Astrocyte (in vitro differentiated cells and primary cell): ENCODE measurements at regions not wholly inside any gene's neighbourhood (a gene's known extent, or its start where the extent isn't known, plus 50 kb on each side); places are given as distances from the start of the nearest gene placed in this dataset.

Experiments used
- DNase-seq: peaks from one replicate; pipeline ENCODE4 v3.0.0-alpha.2; 2010; ENCODE audit warnings: low read depth
- FAIRE-seq: peaks from 2 replicates; lab custom pipeline; 2011; peaks lifted over from hg19 to GRCh38; lab: Jason Lieb, UNC
- H2AFZ ChIP-seq: 2 replicates; pipeline ENCODE4 v1.6.0; 2012; ENCODE audit warnings: low read depth, low read length, inconsistent platforms
- H3K27ac ChIP-seq: 2 replicates; pipeline ENCODE4 v1.5.1; 2011; ENCODE audit warnings: low read depth, low read length, inconsistent platforms
- H3K27me3 ChIP-seq: 2 replicates; pipeline ENCODE4 v1.6.0; 2011; ENCODE audit warnings: low read length, inconsistent platforms; ENCODE audit not compliant: insufficient read depth
- H3K36me3 ChIP-seq: 2 replicates; pipeline ENCODE4 v1.5.1; 2011; ENCODE audit warnings: low read length, inconsistent platforms; ENCODE audit not compliant: insufficient read depth
- H3K4me1 ChIP-seq: 2 replicates; pipeline ENCODE4 v1.5.1; 2011; ENCODE audit warnings: low read length, inconsistent platforms; ENCODE audit not compliant: insufficient read depth
- H3K4me2 ChIP-seq: 2 replicates; pipeline ENCODE4 v1.6.0; 2012; ENCODE audit warnings: low read length, inconsistent platforms
- H3K4me3 ChIP-seq: 2 replicates; pipeline ENCODE4 v1.5.1; 2011; ENCODE audit warnings: low read depth, mild to moderate bottlenecking, low read length, inconsistent platforms; ENCODE audit not compliant: insufficient read depth
- H3K79me2 ChIP-seq: 2 replicates; pipeline ENCODE4 v1.6.0; 2012; ENCODE audit warnings: mild to moderate bottlenecking, low read length, inconsistent platforms; ENCODE audit not compliant: insufficient read depth
- H3K9ac ChIP-seq: 2 replicates; pipeline ENCODE4 v1.6.0; 2012; ENCODE audit warnings: mild to moderate bottlenecking, low read length, inconsistent platforms
- H3K9me3 ChIP-seq: 2 replicates; pipeline ENCODE4 v1.5.1; 2012; ENCODE audit warnings: low read depth, mild to moderate bottlenecking, low read length, inconsistent platforms; ENCODE audit not compliant: insufficient read depth
- H4K20me1 ChIP-seq: 2 replicates; pipeline ENCODE4 v1.6.0; 2012; ENCODE audit warnings: low read length, inconsistent platforms; ENCODE audit not compliant: insufficient read depth
- H3K27ac Mint-ChIP-seq: one replicate; pipeline ENCODE4 v1.8.0; 2021; ENCODE audit warnings: mild to moderate bottlenecking, mixed read lengths; ENCODE audit not compliant: unreplicated experiment
- H3K27me3 Mint-ChIP-seq: one replicate; pipeline ENCODE4 v1.8.0; 2021; ENCODE audit warnings: low read depth, mixed read lengths; ENCODE audit not compliant: unreplicated experiment
- H3K36me3 Mint-ChIP-seq: one replicate; pipeline ENCODE4 v1.8.0; 2021; ENCODE audit warnings: low read depth, mixed read lengths; ENCODE audit not compliant: unreplicated experiment
- H3K4me1 Mint-ChIP-seq: one replicate; pipeline ENCODE4 v1.8.0; 2021; ENCODE audit warnings: low read depth, mixed read lengths; ENCODE audit not compliant: unreplicated experiment
- H3K4me3 Mint-ChIP-seq: one replicate; pipeline ENCODE4 v1.8.0; 2021; ENCODE audit warnings: mild to moderate bottlenecking, moderate library complexity, mixed read lengths; ENCODE audit not compliant: unreplicated experiment
- H3K9me3 Mint-ChIP-seq: one replicate; pipeline ENCODE4 v1.8.0; 2021; ENCODE audit warnings: mild to moderate bottlenecking, mixed read lengths; ENCODE audit not compliant: unreplicated experiment
- CTCF ChIP-seq: IDR thresholded peaks from 2 replicates; pipeline ENCODE4 v1.5.1; 2011; ENCODE audit warnings: low read depth, mild to moderate bottlenecking, inconsistent platforms, low read length, moderate library complexity; ENCODE audit not compliant: insufficient read depth
- EZH2 ChIP-seq: IDR thresholded peaks from 2 replicates; pipeline ENCODE4 v1.6.1; 2012; ENCODE audit warnings: mild to moderate bottlenecking, low read length, inconsistent platforms; ENCODE audit not compliant: insufficient read depth

- no peak overlapping the region for H2AFZ ChIP-seq
- no peaks in the 10 kb centered on the region for H4K20me1 ChIP-seq
- no peaks in the 10 kb centered on the region for H3K27me3 Mint-ChIP-seq
- no peak overlapping the region for H3K4me3 ChIP-seq
- H3K9ac ChIP-seq, result no peak overlapping the region
- H3K4me1 Mint-ChIP-seq, result no peaks in the 10 kb centered on the region
- DNase-seq, result no peak
- no peaks in the 10 kb centered on the region for H3K36me3 ChIP-seq
- no peaks in the 10 kb centered on the region for H3K4me1 ChIP-seq
- no peaks in the 10 kb centered on the region for H3K9me3 ChIP-seq
- no peaks in the 10 kb centered on the region for H3K79me2 ChIP-seq
- no peak overlapping the region for H3K4me3 Mint-ChIP-seq
- FAIRE-seq, result no peak
- H3K27ac Mint-ChIP-seq, result no peak overlapping the region
- no peak overlapping the region for H3K27ac ChIP-seq
- no peaks in the 10 kb centered on the region for H3K27me3 ChIP-seq
- H3K9me3 Mint-ChIP-seq, result no peaks in the 10 kb centered on the region
- TF ChIP-seq EZH2 (no peak), CTCF (no peak)
- H3K4me2 ChIP-seq, result no peak overlapping the region
- no peaks in the 10 kb centered on the region for H3K36me3 Mint-ChIP-seq
Measured at GRCh38 chr4:23476515-23477090, 413.2 kb downstream of the PPARGC1A start.

GRCh38 chr4:23463071-23463470 lies 426.8 kb downstream of the PPARGC1A start:
- H3K4me1 Mint-ChIP-seq, result no peaks in the 10 kb centered on the region
- Histone ChIP-seq H2AFZ (no peak overlapping the region), H3K36me3 (no peaks in the 10 kb centered on the region), H3K4me3 (no peak overlapping the region), H3K4me2 (no peak overlapping the region), H3K4me1 (no peaks in the 10 kb centered on the region), H3K79me2 (no peaks in the 10 kb centered on the region), H3K27ac (no peak overlapping the region), H3K27me3 (no peaks in the 10 kb centered on the region), H4K20me1 (no peaks in the 10 kb centered on the region), H3K9me3 (no peaks in the 10 kb centered on the region), H3K9ac (no peak overlapping the region)
- H3K27ac Mint-ChIP-seq, result no peak overlapping the region
- H3K9me3 Mint-ChIP-seq, result peaks cover 5% of the 10 kb centered on the region
- DNase-seq (no peak), FAIRE-seq (no peak)
- H3K36me3 Mint-ChIP-seq, result no peaks in the 10 kb centered on the region
- H3K4me3 Mint-ChIP-seq, result no peak overlapping the region
- no peaks in the 10 kb centered on the region for H3K27me3 Mint-ChIP-seq
- TF ChIP-seq EZH2 (no peak), CTCF (no peak)

- H3K36me3 Mint-ChIP-seq, result no peaks in the 10 kb centered on the region
Measured at GRCh38 chr4:23458054-23458453, 431.8 kb downstream of the PPARGC1A start.

More at GRCh38 chr4:23458054-23458453, 431.8 kb downstream of the PPARGC1A start:
- H3K4me1 ChIP-seq, result no peaks in the 10 kb centered on the region
- no peak for FAIRE-seq
- no peak overlapping the region for H3K27ac Mint-ChIP-seq
- H3K4me2 ChIP-seq, result no peak overlapping the region
- H3K36me3 ChIP-seq, result no peaks in the 10 kb centered on the region
- H3K79me2 ChIP-seq, result no peaks in the 10 kb centered on the region
- no peaks in the 10 kb centered on the region for H3K9me3 ChIP-seq
- H3K27ac ChIP-seq, result no peak overlapping the region
- TF ChIP-seq CTCF, result no peak
- no peak for TF ChIP-seq EZH2
- no peak overlapping the region for H3K9ac ChIP-seq
- no peaks in the 10 kb centered on the region for H3K27me3 ChIP-seq
- DNase-seq, result no peak
- no peak overlapping the region for H3K4me3 Mint-ChIP-seq
- no peaks in the 10 kb centered on the region for H3K4me1 Mint-ChIP-seq
- no peak overlapping the region for H3K4me3 ChIP-seq
- H4K20me1 ChIP-seq, result no peaks in the 10 kb centered on the region
- no peaks in the 10 kb centered on the region for H3K9me3 Mint-ChIP-seq
- H3K27me3 Mint-ChIP-seq, result no peaks in the 10 kb centered on the region
- H2AFZ ChIP-seq, result no peak overlapping the region
